ENCODE measurements at regions not wholly inside any gene's neighbourhood (a gene's known extent, or its start where the extent isn't known, plus 50 kb on each side); places are given as distances from the start of the nearest gene placed in this dataset.
"Not testable (repeated sequence)": the region's sequence is repeated elsewhere in the genome, so short reads cannot be mapped to it uniquely, and the experiment has no call there.

GRCh38 chr3:125918024-125918423 is 51.0 kb upstream of the ROPN1B start:
- not testable (repeated sequence) for H3K4me1 ChIP-seq (ENCODE audit: control insufficient read depth, insufficient read depth, low read length); H3K9ac ChIP-seq (ENCODE audit: low read depth, low read length); H3K27me3 ChIP-seq (ENCODE audit: control insufficient read depth, insufficient read depth, low read length); H3K27ac ChIP-seq (ENCODE audit: low read depth, low read length); H3K4me3 ChIP-seq (ENCODE audit: low read depth, low read length); H3K9me3 ChIP-seq (ENCODE audit: control insufficient read depth, insufficient read depth, low read length); H3K36me3 ChIP-seq (ENCODE audit: control insufficient read depth, insufficient read depth, low read length)

- H3K9ac ChIP-seq (ENCODE audit: low read depth, low read length); H3K9me3 ChIP-seq (ENCODE audit: control insufficient read depth, insufficient read depth, low read length); H3K4me3 ChIP-seq (ENCODE audit: low read depth, low read length); H3K4me1 ChIP-seq (ENCODE audit: control insufficient read depth, insufficient read depth, low read length); H3K27ac ChIP-seq (ENCODE audit: low read depth, low read length); H3K36me3 ChIP-seq (ENCODE audit: control insufficient read depth, insufficient read depth, low read length); H3K27me3 ChIP-seq (ENCODE audit: control insufficient read depth, insufficient read depth, low read length): not testable (repeated sequence)
Observed at GRCh38 chr3:125918451-125918850, 50.5 kb upstream of the ROPN1B start.

GRCh38 chr3:125918866-125919265 is 50.1 kb upstream of the ROPN1B start:
- H3K4me3 ChIP-seq (ENCODE audit: low read depth, low read length); H3K27ac ChIP-seq (ENCODE audit: low read depth, low read length); H3K9ac ChIP-seq (ENCODE audit: low read depth, low read length); H3K36me3 ChIP-seq (ENCODE audit: control insufficient read depth, insufficient read depth, low read length); H3K27me3 ChIP-seq (ENCODE audit: control insufficient read depth, insufficient read depth, low read length); H3K9me3 ChIP-seq (ENCODE audit: control insufficient read depth, insufficient read depth, low read length); H3K4me1 ChIP-seq (ENCODE audit: control insufficient read depth, insufficient read depth, low read length): not testable (repeated sequence)
